ENCODE measurements at regions not wholly inside any gene's neighbourhood (a gene's known extent, or its start where the extent isn't known, plus 50 kb on each side); places are given as distances from the start of the nearest gene placed in this dataset.

- ChIA-PET CTCF (ENCODE audit: low intra/inter-chr PET ratio) (interaction anchor here (0.5 kb wide), 1 partner anchor 269 kb away, joined by 4 read pairs; no protein-coding TSS in a partner anchor), POLR2A (interaction anchor here (1.4 kb wide), 1 partner anchor 18 kb away, joined by 4 read pairs; no protein-coding TSS in a partner anchor)
- FAIRE-seq (no peak), ATAC-seq (no peak), DNase-seq (ENCODE audit: extremely low read depth in 1 of 4, low spot score in 3 of 4) (no peak)
- no peaks in the 10 kb centered on the region for H3K4me1 ChIP-seq (replicated peaks in 1 of 2; ENCODE audit: control insufficient read depth in 2 of 2, insufficient read depth in 2 of 2, low read length in 2 of 2)
- no TSS peak for BruUV-seq (replicated peaks)
- no peaks in the 10 kb centered on the region; the same call in 1 of the 2 replicates for H4K20me1 ChIP-seq (replicated peaks; ENCODE audit: control insufficient read depth, insufficient read depth, low read length)
- no peaks in the 10 kb centered on the region for H3K36me3 ChIP-seq (ENCODE audit: control insufficient read depth, insufficient read depth, low read length)
- H3K27me3 ChIP-seq (ENCODE audit: control insufficient read depth in 2 of 2, insufficient read depth in 2 of 2, low read length in 2 of 2), result peaks cover 15 to 62% of the 10 kb centered on the region in 2 experiments; a peak in 4 of 5 replicates
- TF ChIP-seq ZNF280A (IDR thresholded peaks at IDR 0.05; ENCODE audit: low read depth, partially characterized antibody) (no peak), GTF2A2 (tag; IDR thresholded peaks at IDR 0.05) (no peak)
- in situ Hi-C loops (cut with MboI) (no loop called here), intact Hi-C loops (cut with micrococcal nuclease) (no loop called here)
- no peak overlapping the region for H3K27ac ChIP-seq (ENCODE audit: extremely low read depth, low read depth, low read length)
- 3% methylated on average over 18 of the region's 20 CpGs for WGBS (ENCODE audit: insufficient coverage, low coverage, missing lambda C conversion rate)
- no peak overlapping the region for H3K4me3 ChIP-seq
- H3K79me2 ChIP-seq (ENCODE audit: control insufficient read depth, insufficient read depth, low read length), result no peaks in the 10 kb centered on the region
- H3K9me1 ChIP-seq (ENCODE audit: control insufficient read depth, insufficient read depth, low read length), result no peaks in the 10 kb centered on the region
- H2AFZ ChIP-seq (ENCODE audit: low read depth, low read length), result no peak overlapping the region
- no peak overlapping the region for H3K4me2 ChIP-seq (ENCODE audit: insufficient read depth, low read length)
- H3K9ac ChIP-seq (ENCODE audit: insufficient read depth in 1 of 2, low read depth in 2 of 2, low read length in 2 of 2), result no peak overlapping the region
- no peaks in the 10 kb centered on the region for H3K9me3 ChIP-seq (replicated peaks; ENCODE audit: control insufficient read depth, insufficient read depth, low read depth, low read length)
These were observed 51.1 kb downstream of the SHANK2 start for GRCh38 chr11:71201231-71201630.

GRCh38 chr11:71200761-71201160, 51.6 kb downstream of the SHANK2 start:
- in situ Hi-C loops (cut with MboI) (no loop called here), intact Hi-C loops (cut with micrococcal nuclease) (no loop called here)
- ATAC-seq, result no peak
- Histone ChIP-seq H2AFZ (ENCODE audit: low read depth, low read length) (no peak overlapping the region), H3K79me2 (ENCODE audit: control insufficient read depth, insufficient read depth, low read length) (no peaks in the 10 kb centered on the region), H3K4me3 (no peak overlapping the region), H3K9me1 (ENCODE audit: control insufficient read depth, insufficient read depth, low read length) (no peaks in the 10 kb centered on the region), H3K27me3 (ENCODE audit: control insufficient read depth in 2 of 2, insufficient read depth in 2 of 2, low read length in 2 of 2) (peaks cover 15 to 60% of the 10 kb centered on the region in 2 experiments; a peak in 4 of 5 replicates), H3K9ac (ENCODE audit: insufficient read depth in 1 of 2, low read depth in 2 of 2, low read length in 2 of 2) (no peak overlapping the region), H4K20me1 (replicated peaks; ENCODE audit: control insufficient read depth, insufficient read depth, low read length) (no peaks in the 10 kb centered on the region; the same call in 1 of the 2 replicates), H3K36me3 (ENCODE audit: control insufficient read depth, insufficient read depth, low read length) (no peaks in the 10 kb centered on the region), H3K4me2 (ENCODE audit: insufficient read depth, low read length) (no peak overlapping the region), H3K27ac (ENCODE audit: extremely low read depth, low read depth, low read length) (no peak overlapping the region), H3K4me1 (replicated peaks in 1 of 2; ENCODE audit: control insufficient read depth in 2 of 2, insufficient read depth in 2 of 2, low read length in 2 of 2) (no peaks in the 10 kb centered on the region), H3K9me3 (replicated peaks; ENCODE audit: control insufficient read depth, insufficient read depth, low read depth, low read length) (no peaks in the 10 kb centered on the region)
- no peak for FAIRE-seq
- 0% methylated on average over 5 of the region's 5 CpGs for WGBS (ENCODE audit: insufficient coverage, low coverage, missing lambda C conversion rate)
- DNase-seq (ENCODE audit: extremely low read depth in 1 of 4, low spot score in 3 of 4), result no peak
- ChIA-PET CTCF (ENCODE audit: low intra/inter-chr PET ratio) (interaction anchor here (0.5 kb wide), 1 partner anchor 269 kb away, joined by 4 read pairs; no protein-coding TSS in a partner anchor), POLR2A (interaction anchor here (1.4 kb wide), 1 partner anchor 18 kb away, joined by 4 read pairs; no protein-coding TSS in a partner anchor)
- BruUV-seq (replicated peaks), result no TSS peak
- no peak for TF ChIP-seq ZFX (CRISPR knock-in tag; IDR thresholded peaks at IDR 0.05)
- no peak for TF ChIP-seq GTF2F1 (IDR thresholded peaks at IDR 0.05; ENCODE audit: low read depth, low read length)
- no peak for TF ChIP-seq TOE1 (IDR thresholded peaks at IDR 0.05; ENCODE audit: borderline replicate concordance)
- TF ChIP-seq TOE1 (CRISPR knock-in tag; IDR thresholded peaks at IDR 0.05; ENCODE audit: borderline replicate concordance, low read depth), result no peak
- no peak for TF ChIP-seq PYGO2 (tag; IDR thresholded peaks at IDR 0.05)
- no peak for TF ChIP-seq ARID3B (CRISPR knock-in tag; IDR thresholded peaks at IDR 0.05; ENCODE audit: borderline replicate concordance)
- TF ChIP-seq POLR2A (conservative IDR thresholded peaks at IDR 0.05), result no peak
- TF ChIP-seq ZBTB43 (CRISPR knock-in tag; IDR thresholded peaks at IDR 0.05), result no peak
- no peak for TF ChIP-seq ZNF445 (CRISPR knock-in tag; IDR thresholded peaks at IDR 0.05; ENCODE audit: low read depth)
- TF ChIP-seq POLR3G (IDR thresholded peaks at IDR 0.05; ENCODE audit: extremely low read depth, insufficient read length, insufficient replicate concordance), result no peak
